Liver (tissue), 8 donors: ENCODE measurements at regions not wholly inside any gene's neighbourhood (a gene's known extent, or its start where the extent isn't known, plus 50 kb on each side); places are given as distances from the start of the nearest gene placed in this dataset.

Experiments
- DNase-seq: peaks from one replicate; pipeline ENCODE4 v3.0.0-alpha.2; 2017; ENCODE audit warnings: low spot score
- H3K27ac ChIP-seq, 2 donors: one replicate each; pipeline ENCODE4 v1.7.0; 2013; ENCODE audit warnings: inconsistent platforms in 2 of 2, low read length in 2 of 2, control low read depth in 1 of 2, low read depth in 1 of 2, mild to moderate bottlenecking in 1 of 2
- H3K27me3 ChIP-seq, 4 donors: one replicate each; pipeline versions ENCODE4 v1.6.1 to v1.7.0; 2013; ENCODE audit warnings: low read length in 3 of 4, inconsistent platforms in 1 of 4, mild to moderate bottlenecking in 1 of 4, moderate library complexity in 1 of 4; ENCODE audit not compliant: control insufficient read depth in 4 of 4, insufficient read depth in 4 of 4
- H3K36me3 ChIP-seq, 4 donors: one replicate each; pipeline versions ENCODE4 v1.6.1 to v1.7.0; 2013; ENCODE audit warnings: low read length in 3 of 4, mild to moderate bottlenecking in 3 of 4, low read depth in 1 of 4, moderate library complexity in 1 of 4; ENCODE audit not compliant: control insufficient read depth in 4 of 4, insufficient read depth in 3 of 4
- H3K4me1 ChIP-seq, 4 donors: one replicate each; pipeline versions ENCODE4 v1.6.1 to v1.7.0; 2013; ENCODE audit warnings: low read length in 3 of 4, mild to moderate bottlenecking in 3 of 4, moderate library complexity in 1 of 4; ENCODE audit not compliant: control insufficient read depth in 4 of 4, insufficient read depth in 4 of 4
- H3K4me3 ChIP-seq, 3 donors: one replicate each; pipeline versions ENCODE4 v1.6.1 to v1.7.0; 2013; ENCODE audit warnings: low read length in 3 of 3, control low read depth in 1 of 3, low read depth in 1 of 3, mild to moderate bottlenecking in 1 of 3
- H3K9ac ChIP-seq, 2 donors: one replicate each; pipeline ENCODE4 v1.7.0; 2013; ENCODE audit warnings: low read length in 2 of 2, mild to moderate bottlenecking in 2 of 2, moderate library complexity in 2 of 2, control low read depth in 1 of 2, low read depth in 1 of 2
- H3K9me3 ChIP-seq, 4 donors: one replicate each; pipeline versions ENCODE4 v1.6.1 to v1.7.0; 2013; ENCODE audit warnings: low read length in 3 of 4; ENCODE audit not compliant: control insufficient read depth in 4 of 4
- FOXA1 ChIP-seq: IDR thresholded peaks from 2 replicates; pipeline ENCODE4 v1.6.1; 2016; ENCODE audit warnings: antibody characterized with exemption
- GABPA ChIP-seq, 2 donors: IDR thresholded peaks in 1 of 2; conservative IDR thresholded peaks in 1 of 2; 2 replicates each; pipeline ENCODE4 v1.6.1; 2016; ENCODE audit warnings: antibody characterized with exemption in 2 of 2, mild to moderate bottlenecking in 1 of 2, moderate library complexity in 1 of 2
- NR2F2 ChIP-seq: IDR thresholded peaks from 2 replicates; pipeline ENCODE4 v1.6.1; 2016; ENCODE audit warnings: antibody characterized with exemption
- RAD21 ChIP-seq, 2 donors: IDR thresholded peaks; 2 replicates each; pipeline ENCODE4 v1.6.1; 2016; ENCODE audit warnings: antibody characterized with exemption in 2 of 2, mild to moderate bottlenecking in 2 of 2
- TAF1 ChIP-seq: conservative IDR thresholded peaks from 2 replicates; pipeline ENCODE4 v1.6.1; 2016; ENCODE audit warnings: antibody characterized with exemption, mild to moderate bottlenecking
- YY1 ChIP-seq: IDR thresholded peaks from 2 replicates; pipeline ENCODE4 v1.6.1; 2016; ENCODE audit warnings: antibody characterized with exemption, mild to moderate bottlenecking
- WGBS: extraction: QIAGEN DNeasy Blood & Tissue Kit; methylation state at CpG from one replicate; pipeline ENCODE4 v1.1.7; 2013; 5-methylcytosine and 5-hydroxymethylcytosine counted together
- TF ChIP-seq, protein P1 (sequence below): fragments of 150-350 bp; IDR thresholded peaks from 2 replicates; pipeline ENCODE4 v1.5.1; 2017; ENCODE audit warnings: improper control_type of control experiment, low read depth, low read length; ENCODE audit not compliant: missing input control
- TF ChIP-seq, protein P2 (sequence below): IDR thresholded peaks from 2 replicates; pipeline ENCODE4 v1.6.1; 2016; ENCODE audit warnings: antibody characterized with exemption
- TF ChIP-seq, protein P3 (sequence below): IDR thresholded peaks from 2 replicates; pipeline ENCODE4 v1.6.1; 2016; ENCODE audit warnings: antibody characterized with exemption, mild to moderate bottlenecking
- donor health status: healthy.
- donor health status: healthy.
- donor health status: healthy.
- donor health status: healthy.
- donor health status: healthy.

DNA sequence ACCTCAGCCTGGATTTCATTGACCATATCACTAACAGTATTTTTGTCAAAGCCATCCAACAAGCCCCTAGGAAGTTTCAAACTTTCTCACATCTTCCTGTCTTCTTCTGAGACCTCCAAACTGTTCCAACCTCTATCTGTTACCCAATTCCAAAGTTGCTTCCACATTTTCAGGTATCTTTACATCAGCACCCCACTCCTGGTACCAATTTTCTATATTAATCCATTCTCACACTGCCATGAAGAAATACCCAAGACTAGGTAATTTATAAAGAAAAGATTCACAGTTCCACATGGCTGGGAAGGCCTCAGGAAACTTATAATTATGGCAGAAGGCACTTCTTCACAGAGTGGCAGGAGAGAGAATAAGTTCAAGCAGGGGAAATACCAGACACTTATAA lies 571.9 kb upstream of the PHF14 start:
- H3K9ac ChIP-seq, result no peak overlapping the region
- no peak for DNase-seq
- no peak overlapping the region for H3K4me3 ChIP-seq
- H3K27me3 ChIP-seq, result no peaks in the 10 kb centered on the region
- H3K27ac ChIP-seq, result no peak overlapping the region
- H3K36me3 ChIP-seq, result no peaks in the 10 kb centered on the region
- H3K4me1 ChIP-seq, result no peaks in the 10 kb centered on the region
- peaks cover 0 to 18% (median 6%) of the 10 kb centered on the region in 4 donors for H3K9me3 ChIP-seq
- TF ChIP-seq FOXA1, result no peak
- TF ChIP-seq, protein P1, sequence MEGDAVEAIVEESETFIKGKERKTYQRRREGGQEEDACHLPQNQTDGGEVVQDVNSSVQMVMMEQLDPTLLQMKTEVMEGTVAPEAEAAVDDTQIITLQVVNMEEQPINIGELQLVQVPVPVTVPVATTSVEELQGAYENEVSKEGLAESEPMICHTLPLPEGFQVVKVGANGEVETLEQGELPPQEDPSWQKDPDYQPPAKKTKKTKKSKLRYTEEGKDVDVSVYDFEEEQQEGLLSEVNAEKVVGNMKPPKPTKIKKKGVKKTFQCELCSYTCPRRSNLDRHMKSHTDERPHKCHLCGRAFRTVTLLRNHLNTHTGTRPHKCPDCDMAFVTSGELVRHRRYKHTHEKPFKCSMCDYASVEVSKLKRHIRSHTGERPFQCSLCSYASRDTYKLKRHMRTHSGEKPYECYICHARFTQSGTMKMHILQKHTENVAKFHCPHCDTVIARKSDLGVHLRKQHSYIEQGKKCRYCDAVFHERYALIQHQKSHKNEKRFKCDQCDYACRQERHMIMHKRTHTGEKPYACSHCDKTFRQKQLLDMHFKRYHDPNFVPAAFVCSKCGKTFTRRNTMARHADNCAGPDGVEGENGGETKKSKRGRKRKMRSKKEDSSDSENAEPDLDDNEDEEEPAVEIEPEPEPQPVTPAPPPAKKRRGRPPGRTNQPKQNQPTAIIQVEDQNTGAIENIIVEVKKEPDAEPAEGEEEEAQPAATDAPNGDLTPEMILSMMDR, result no peak
- no peak for TF ChIP-seq TAF1
- TF ChIP-seq NR2F2, result no peak

DNA sequence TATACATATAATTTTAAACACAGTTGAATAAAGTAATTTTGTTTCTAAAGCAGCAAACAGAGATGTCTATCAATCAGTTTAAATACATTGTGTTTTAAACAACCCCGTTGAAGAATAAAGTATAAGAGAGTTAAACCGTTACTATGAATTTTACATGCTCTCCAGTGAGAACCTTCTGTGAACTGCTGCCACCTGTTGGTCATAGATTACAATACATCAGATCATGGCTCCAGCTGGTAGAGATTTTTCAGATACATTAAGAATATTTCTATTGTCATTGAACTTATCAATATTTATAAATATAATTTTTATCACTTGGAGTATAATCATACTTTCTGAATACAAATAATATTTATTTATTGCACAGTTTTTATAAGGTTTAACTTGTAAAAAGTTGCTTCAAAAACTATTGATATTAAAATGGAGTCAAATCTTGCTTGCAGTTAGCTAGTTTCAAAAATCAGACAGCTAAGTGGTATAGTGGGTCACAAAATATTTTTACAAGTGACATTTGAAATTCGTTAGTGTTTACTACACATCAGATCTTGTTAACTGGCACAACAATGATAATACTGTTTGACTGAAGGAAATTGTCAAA lies 561.2 kb upstream of the PHF14 start:
- TF ChIP-seq, protein P1, result peak; percentile 61
- TF ChIP-seq RAD21 (IDR thresholded peaks at IDR 0.05) (peak; percentile 78 to 81), YY1 (no peak), GABPA (IDR thresholded peaks at IDR 0.05 in 1 of 2, conservative IDR thresholded peaks at IDR 0.05 in 1 of 2) (no peak)
- TF ChIP-seq, protein P2, sequence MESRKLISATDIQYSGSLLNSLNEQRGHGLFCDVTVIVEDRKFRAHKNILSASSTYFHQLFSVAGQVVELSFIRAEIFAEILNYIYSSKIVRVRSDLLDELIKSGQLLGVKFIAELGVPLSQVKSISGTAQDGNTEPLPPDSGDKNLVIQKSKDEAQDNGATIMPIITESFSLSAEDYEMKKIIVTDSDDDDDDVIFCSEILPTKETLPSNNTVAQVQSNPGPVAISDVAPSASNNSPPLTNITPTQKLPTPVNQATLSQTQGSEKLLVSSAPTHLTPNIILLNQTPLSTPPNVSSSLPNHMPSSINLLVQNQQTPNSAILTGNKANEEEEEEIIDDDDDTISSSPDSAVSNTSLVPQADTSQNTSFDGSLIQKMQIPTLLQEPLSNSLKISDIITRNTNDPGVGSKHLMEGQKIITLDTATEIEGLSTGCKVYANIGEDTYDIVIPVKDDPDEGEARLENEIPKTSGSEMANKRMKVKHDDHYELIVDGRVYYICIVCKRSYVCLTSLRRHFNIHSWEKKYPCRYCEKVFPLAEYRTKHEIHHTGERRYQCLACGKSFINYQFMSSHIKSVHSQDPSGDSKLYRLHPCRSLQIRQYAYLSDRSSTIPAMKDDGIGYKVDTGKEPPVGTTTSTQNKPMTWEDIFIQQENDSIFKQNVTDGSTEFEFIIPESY, result no peak
- TF ChIP-seq, protein P3, sequence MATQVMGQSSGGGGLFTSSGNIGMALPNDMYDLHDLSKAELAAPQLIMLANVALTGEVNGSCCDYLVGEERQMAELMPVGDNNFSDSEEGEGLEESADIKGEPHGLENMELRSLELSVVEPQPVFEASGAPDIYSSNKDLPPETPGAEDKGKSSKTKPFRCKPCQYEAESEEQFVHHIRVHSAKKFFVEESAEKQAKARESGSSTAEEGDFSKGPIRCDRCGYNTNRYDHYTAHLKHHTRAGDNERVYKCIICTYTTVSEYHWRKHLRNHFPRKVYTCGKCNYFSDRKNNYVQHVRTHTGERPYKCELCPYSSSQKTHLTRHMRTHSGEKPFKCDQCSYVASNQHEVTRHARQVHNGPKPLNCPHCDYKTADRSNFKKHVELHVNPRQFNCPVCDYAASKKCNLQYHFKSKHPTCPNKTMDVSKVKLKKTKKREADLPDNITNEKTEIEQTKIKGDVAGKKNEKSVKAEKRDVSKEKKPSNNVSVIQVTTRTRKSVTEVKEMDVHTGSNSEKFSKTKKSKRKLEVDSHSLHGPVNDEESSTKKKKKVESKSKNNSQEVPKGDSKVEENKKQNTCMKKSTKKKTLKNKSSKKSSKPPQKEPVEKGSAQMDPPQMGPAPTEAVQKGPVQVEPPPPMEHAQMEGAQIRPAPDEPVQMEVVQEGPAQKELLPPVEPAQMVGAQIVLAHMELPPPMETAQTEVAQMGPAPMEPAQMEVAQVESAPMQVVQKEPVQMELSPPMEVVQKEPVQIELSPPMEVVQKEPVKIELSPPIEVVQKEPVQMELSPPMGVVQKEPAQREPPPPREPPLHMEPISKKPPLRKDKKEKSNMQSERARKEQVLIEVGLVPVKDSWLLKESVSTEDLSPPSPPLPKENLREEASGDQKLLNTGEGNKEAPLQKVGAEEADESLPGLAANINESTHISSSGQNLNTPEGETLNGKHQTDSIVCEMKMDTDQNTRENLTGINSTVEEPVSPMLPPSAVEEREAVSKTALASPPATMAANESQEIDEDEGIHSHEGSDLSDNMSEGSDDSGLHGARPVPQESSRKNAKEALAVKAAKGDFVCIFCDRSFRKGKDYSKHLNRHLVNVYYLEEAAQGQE, result no peak
- H3K9me3 ChIP-seq, result no peaks in the 10 kb centered on the region
- H3K4me3 ChIP-seq, result no peak overlapping the region
- H3K27ac ChIP-seq, result no peak overlapping the region
- H3K9ac ChIP-seq, result no peak overlapping the region
- no peak for DNase-seq
- no peaks in the 10 kb centered on the region for H3K4me1 ChIP-seq
- 2% methylated on average over 3 of the region's 3 CpGs for WGBS
- peaks cover 0 to 2% (median 0%) of the 10 kb centered on the region in 4 donors for H3K27me3 ChIP-seq
- no peaks in the 10 kb centered on the region for H3K36me3 ChIP-seq
